Breast epithelium (tissue), 3 donors: ENCODE measurements at regions not wholly inside any gene's neighbourhood (a gene's known extent, or its start where the extent isn't known, plus 50 kb on each side); places are given as distances from the start of the nearest gene placed in this dataset.

Source experiments
- CTCF ChIP-seq, 3 donors: fragments of 450-650 bp; IDR thresholded peaks; one replicate each; pipeline ENCODE4 v1.5.1; 2016 to 2017; ENCODE audit warnings: antibody characterized with exemption in 3 of 3, mild to moderate bottlenecking in 3 of 3, moderate library complexity in 3 of 3
- POLR2A ChIP-seq: fragments of 450-650 bp; IDR thresholded peaks from one replicate; pipeline ENCODE4 v1.6.1; 2016; ENCODE audit warnings: antibody characterized with exemption, mild to moderate bottlenecking, moderate library complexity
- POLR2AphosphoS5 ChIP-seq, 3 donors: sonication (generic); formaldehyde crosslinking; IDR thresholded peaks; one replicate each; pipeline ENCODE4 v1.6.1; 2017; ENCODE audit warnings: antibody characterized with exemption in 3 of 3

- TF ChIP-seq POLR2A (no peak), CTCF (IDR thresholded peaks at IDR 0.05) (no peak), POLR2AphosphoS5 (IDR thresholded peaks at IDR 0.05) (no peak)
These were observed 245.6 kb downstream of the SIPA1L2 start for GRCh38 chr1:232384171-232384883.
